Neural progenitor cell (in vitro differentiated cells): ENCODE measurements at regions not wholly inside any gene's neighbourhood (a gene's known extent, or its start where the extent isn't known, plus 50 kb on each side); places are given as distances from the start of the nearest gene placed in this dataset.

Experiments
- DNase-seq: peaks from one replicate; pipeline ENCODE4 v3.0.0-alpha.2; 2016; ENCODE audit warnings: low spot score
- H2AFZ ChIP-seq: fragments of 200-600 bp; sonication (generic); replicated peaks from 2 replicates; pipeline ENCODE4 v1.6.1; 2016; ENCODE audit warnings: antibody characterized with exemption
- H3F3A ChIP-seq: fragments of 200-600 bp; sonication (generic); 2 replicates; pipeline ENCODE4 v1.6.1; 2016; ENCODE audit warnings: antibody characterized with exemption, low read depth
- H3K27ac ChIP-seq: fragments of 200-600 bp; sonication (generic); 2 replicates; pipeline ENCODE4 v1.5.1; 2016; ENCODE audit warnings: mild to moderate bottlenecking
- H3K27me3 ChIP-seq: fragments of 200-600 bp; sonication (generic); 2 replicates; pipeline ENCODE4 v1.6.1; 2016; ENCODE audit warnings: mild to moderate bottlenecking, moderate library complexity
- H3K36me3 ChIP-seq: fragments of 200-600 bp; sonication (generic); 2 replicates; pipeline ENCODE4 v1.5.1; 2016
- H3K4me1 ChIP-seq: fragments of 200-600 bp; sonication (generic); 2 replicates; pipeline ENCODE4 v1.6.1; 2016; ENCODE audit warnings: mixed run types
- H3K4me2 ChIP-seq: fragments of 200-600 bp; sonication (generic); 2 replicates; pipeline ENCODE4 v1.6.1; 2016
- H3K4me3 ChIP-seq: fragments of 200-600 bp; sonication (generic); 2 replicates; pipeline ENCODE4 v1.5.1; 2016
- H3K79me2 ChIP-seq: fragments of 200-600 bp; sonication (generic); 2 replicates; pipeline ENCODE4 v1.6.1; 2016; ENCODE audit warnings: low read depth
- H3K9ac ChIP-seq: fragments of 200-600 bp; sonication (generic); 2 replicates; pipeline ENCODE4 v1.6.1; 2016
- H3K9me3 ChIP-seq: fragments of 200-600 bp; sonication (generic); 2 replicates; pipeline ENCODE4 v1.5.1; 2016; ENCODE audit warnings: low read depth
- H4K20me1 ChIP-seq: fragments of 200-600 bp; sonication (generic); 2 replicates; pipeline ENCODE4 v1.6.1; 2016; ENCODE audit warnings: low read depth
- H3K27ac Mint-ChIP-seq: 3 replicates; pipeline ENCODE4 v1.8.0; 2021; ENCODE audit warnings: mixed read lengths
- H3K27me3 Mint-ChIP-seq: 2 replicates; pipeline ENCODE4 v1.8.0; 2022; ENCODE audit warnings: low read depth, mild to moderate bottlenecking, inconsistent platforms, moderate library complexity, mixed read lengths; ENCODE audit not compliant: insufficient read depth
- H3K36me3 Mint-ChIP-seq: 3 replicates; pipeline ENCODE4 v1.8.0; 2021; ENCODE audit warnings: mixed read lengths
- H3K4me1 Mint-ChIP-seq: 3 replicates; pipeline ENCODE4 v1.8.0; 2021; ENCODE audit warnings: mixed read lengths
- H3K4me3 Mint-ChIP-seq: 3 replicates; pipeline ENCODE4 v1.8.0; 2021; ENCODE audit warnings: mild to moderate bottlenecking, moderate library complexity, mixed read lengths
- H3K9me3 Mint-ChIP-seq: 3 replicates; pipeline ENCODE4 v1.8.0; 2020; ENCODE audit warnings: mixed read lengths
- EZH2 ChIP-seq: fragments of 200-600 bp; sonication (generic); IDR thresholded peaks from 2 replicates; pipeline ENCODE4 v1.6.1; 2017; ENCODE audit warnings: antibody characterized with exemption, mild to moderate bottlenecking, moderate library complexity
- EZH2phosphoT487 ChIP-seq: fragments of 200-600 bp; sonication (generic); IDR thresholded peaks from 2 replicates; pipeline ENCODE4 v1.6.1; 2017; ENCODE audit warnings: antibody characterized with exemption
- TF ChIP-seq, protein P1 (sequence below): fragments of 200-600 bp; sonication (generic); IDR thresholded peaks from 2 replicates; pipeline ENCODE4 v1.5.1; 2017; ENCODE audit warnings: antibody characterized with exemption, mild to moderate bottlenecking

- H3K9me3 Mint-ChIP-seq: no peaks in the 10 kb centered on the region
Observed at GRCh38 chr2:230593765-230594164, 118.9 kb upstream of the CAB39 start.

GRCh38 chr2:230594286-230594840, 118.3 kb upstream of the CAB39 start:
- Histone ChIP-seq H3K9me3 (no peaks in the 10 kb centered on the region), H3K4me2 (no peak overlapping the region), H3K27me3 (no peaks in the 10 kb centered on the region), H3F3A (no peaks in the 10 kb centered on the region), H3K27ac (no peak overlapping the region), H2AFZ (no peak overlapping the region), H3K4me1 (no peaks in the 10 kb centered on the region), H3K36me3 (no peaks in the 10 kb centered on the region), H3K4me3 (no peak overlapping the region), H4K20me1 (no peaks in the 10 kb centered on the region), H3K9ac (no peak overlapping the region), H3K79me2 (no peaks in the 10 kb centered on the region)
- H3K27ac Mint-ChIP-seq: no peak overlapping the region
- H3K9me3 Mint-ChIP-seq: no peaks in the 10 kb centered on the region
- H3K36me3 Mint-ChIP-seq: no peaks in the 10 kb centered on the region
- DNase-seq: no peak
- peaks cover 7% of the 10 kb centered on the region for H3K27me3 Mint-ChIP-seq
- H3K4me1 Mint-ChIP-seq: no peaks in the 10 kb centered on the region
- no peak overlapping the region for H3K4me3 Mint-ChIP-seq
- TF ChIP-seq, protein P1, sequence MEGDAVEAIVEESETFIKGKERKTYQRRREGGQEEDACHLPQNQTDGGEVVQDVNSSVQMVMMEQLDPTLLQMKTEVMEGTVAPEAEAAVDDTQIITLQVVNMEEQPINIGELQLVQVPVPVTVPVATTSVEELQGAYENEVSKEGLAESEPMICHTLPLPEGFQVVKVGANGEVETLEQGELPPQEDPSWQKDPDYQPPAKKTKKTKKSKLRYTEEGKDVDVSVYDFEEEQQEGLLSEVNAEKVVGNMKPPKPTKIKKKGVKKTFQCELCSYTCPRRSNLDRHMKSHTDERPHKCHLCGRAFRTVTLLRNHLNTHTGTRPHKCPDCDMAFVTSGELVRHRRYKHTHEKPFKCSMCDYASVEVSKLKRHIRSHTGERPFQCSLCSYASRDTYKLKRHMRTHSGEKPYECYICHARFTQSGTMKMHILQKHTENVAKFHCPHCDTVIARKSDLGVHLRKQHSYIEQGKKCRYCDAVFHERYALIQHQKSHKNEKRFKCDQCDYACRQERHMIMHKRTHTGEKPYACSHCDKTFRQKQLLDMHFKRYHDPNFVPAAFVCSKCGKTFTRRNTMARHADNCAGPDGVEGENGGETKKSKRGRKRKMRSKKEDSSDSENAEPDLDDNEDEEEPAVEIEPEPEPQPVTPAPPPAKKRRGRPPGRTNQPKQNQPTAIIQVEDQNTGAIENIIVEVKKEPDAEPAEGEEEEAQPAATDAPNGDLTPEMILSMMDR: no peak
- TF ChIP-seq EZH2phosphoT487: no peak
- TF ChIP-seq EZH2: no peak

More at GRCh38 chr2:230593765-230594164, 118.9 kb upstream of the CAB39 start:
- H3K4me3 ChIP-seq: no peak overlapping the region
- H3K4me2 ChIP-seq: no peak overlapping the region
- H3K27ac ChIP-seq: no peak overlapping the region
- no peaks in the 10 kb centered on the region for H3K27me3 ChIP-seq
- H3K36me3 ChIP-seq: no peaks in the 10 kb centered on the region
- H3F3A ChIP-seq: no peaks in the 10 kb centered on the region
- TF ChIP-seq, protein P1: no peak
- TF ChIP-seq EZH2phosphoT487 (no peak), EZH2 (no peak)
- no peak for DNase-seq
- Mint-ChIP-seq H3K27ac (no peak overlapping the region), H3K4me3 (no peak overlapping the region), H3K36me3 (no peaks in the 10 kb centered on the region), H3K27me3 (peaks cover 5% of the 10 kb centered on the region), H3K4me1 (no peaks in the 10 kb centered on the region)
- no peak overlapping the region for H3K9ac ChIP-seq
- H4K20me1 ChIP-seq: no peaks in the 10 kb centered on the region
- no peaks in the 10 kb centered on the region for H3K9me3 ChIP-seq
- H3K4me1 ChIP-seq: no peaks in the 10 kb centered on the region
- no peaks in the 10 kb centered on the region for H3K79me2 ChIP-seq
- no peak overlapping the region for H2AFZ ChIP-seq

DNA sequence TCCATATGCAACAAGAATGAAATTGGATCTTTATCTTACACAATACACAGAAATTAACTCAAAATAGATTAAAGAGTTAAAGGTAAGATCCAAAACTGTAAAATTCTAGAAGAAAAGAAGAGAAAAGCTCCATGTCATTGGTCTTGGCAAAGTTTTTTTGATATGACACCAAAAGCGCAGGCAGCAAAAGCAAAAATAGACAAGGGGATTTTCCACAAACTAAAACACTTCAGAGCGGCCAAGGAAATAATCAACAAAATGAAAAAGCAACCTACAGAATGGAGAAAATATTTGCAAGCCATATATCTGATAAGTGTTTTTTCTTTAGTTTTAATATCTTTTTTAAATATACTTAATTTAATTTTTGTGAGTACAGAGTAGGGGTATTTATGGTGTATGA, 112.8 kb upstream of the CAB39 start:
- Histone ChIP-seq H3K4me3 (no peak overlapping the region), H3K4me2 (no peak overlapping the region), H3K9ac (no peak overlapping the region), H3K36me3 (no peaks in the 10 kb centered on the region), H2AFZ (no peak overlapping the region), H3K79me2 (no peaks in the 10 kb centered on the region), H3K27ac (no peak overlapping the region), H3K9me3 (no peaks in the 10 kb centered on the region), H3K27me3 (no peaks in the 10 kb centered on the region), H3F3A (no peaks in the 10 kb centered on the region), H3K4me1 (no peaks in the 10 kb centered on the region), H4K20me1 (no peaks in the 10 kb centered on the region)
- no peaks in the 10 kb centered on the region for H3K36me3 Mint-ChIP-seq
- DNase-seq: no peak
- no peak overlapping the region for H3K4me3 Mint-ChIP-seq
- no peak for TF ChIP-seq EZH2phosphoT487
- no peak for TF ChIP-seq EZH2
- TF ChIP-seq, protein P1: no peak
- H3K27me3 Mint-ChIP-seq: peaks cover 5% of the 10 kb centered on the region
- peaks cover 2% of the 10 kb centered on the region for H3K9me3 Mint-ChIP-seq
- no peaks in the 10 kb centered on the region for H3K4me1 Mint-ChIP-seq
- no peak overlapping the region for H3K27ac Mint-ChIP-seq
